ENCODE measurements at regions not wholly inside any gene's neighbourhood (a gene's known extent, or its start where the extent isn't known, plus 50 kb on each side); places are given as distances from the start of the nearest gene placed in this dataset.

DNA sequence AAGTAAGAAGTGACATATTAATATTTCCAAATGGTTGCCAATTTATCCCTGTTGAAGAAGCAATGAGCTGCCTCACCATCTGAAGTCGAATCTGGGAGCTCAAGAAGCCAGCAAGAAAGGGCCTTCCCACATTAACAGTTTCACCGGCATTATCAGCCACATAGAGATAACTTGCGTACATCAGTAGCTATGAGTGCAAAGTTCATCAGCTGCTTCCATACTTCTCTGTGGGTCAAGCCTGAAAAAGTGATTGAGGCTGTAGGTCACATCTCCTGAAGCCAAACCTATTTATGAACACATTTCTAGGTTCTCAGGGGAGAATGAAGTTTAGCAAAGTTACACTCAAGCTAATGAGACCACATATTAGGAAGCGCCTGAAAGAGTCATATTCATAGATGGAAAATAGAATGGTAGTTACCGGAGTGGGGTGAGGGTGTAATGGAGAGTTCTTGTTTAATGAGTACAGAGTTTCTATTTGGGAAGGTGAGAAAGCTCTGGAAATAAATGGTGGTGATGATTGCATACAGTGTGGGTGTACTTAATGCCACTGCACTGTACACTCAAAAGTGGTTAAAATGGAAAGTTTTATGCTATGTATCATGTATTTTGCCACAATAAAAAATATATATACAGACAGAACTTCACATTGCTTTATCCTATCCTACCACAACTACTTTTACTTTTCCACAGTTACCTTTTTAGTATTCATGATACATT lies 189.3 kb upstream of the SP4 start:
- Histone ChIP-seq H2AFZ (ENCODE audit: low read depth, low read length) (no peak overlapping the region), H3K4me2 (ENCODE audit: insufficient read depth, low read length) (no peak overlapping the region), H3K27ac (ENCODE audit: low read length) (no peak overlapping the region), H3K4me1 (ENCODE audit: insufficient read depth, low read length) (no peaks in the 10 kb centered on the region), H3K27me3 (ENCODE audit: insufficient read depth, low read length, poor library complexity) (peaks cover 6% of the 10 kb centered on the region), H3K79me2 (ENCODE audit: insufficient read depth, low read length) (no peaks in the 10 kb centered on the region), H3K36me3 (ENCODE audit: insufficient read depth, low read length) (no peaks in the 10 kb centered on the region), H3K9ac (ENCODE audit: low read depth, low read length) (no peak overlapping the region), H3K9me3 (ENCODE audit: insufficient read depth, low read length, severe bottlenecking) (no peaks in the 10 kb centered on the region), H3K4me3 (ENCODE audit: low read depth in 1 of 2, low read length in 2 of 2) (no peak overlapping the region), H4K20me1 (ENCODE audit: insufficient read depth, low read length) (no peaks in the 10 kb centered on the region)
- DNase-seq (no peak), ATAC-seq (ENCODE audit: insufficient read depth, low read depth) (no peak)
- TF ChIP-seq, protein P1, sequence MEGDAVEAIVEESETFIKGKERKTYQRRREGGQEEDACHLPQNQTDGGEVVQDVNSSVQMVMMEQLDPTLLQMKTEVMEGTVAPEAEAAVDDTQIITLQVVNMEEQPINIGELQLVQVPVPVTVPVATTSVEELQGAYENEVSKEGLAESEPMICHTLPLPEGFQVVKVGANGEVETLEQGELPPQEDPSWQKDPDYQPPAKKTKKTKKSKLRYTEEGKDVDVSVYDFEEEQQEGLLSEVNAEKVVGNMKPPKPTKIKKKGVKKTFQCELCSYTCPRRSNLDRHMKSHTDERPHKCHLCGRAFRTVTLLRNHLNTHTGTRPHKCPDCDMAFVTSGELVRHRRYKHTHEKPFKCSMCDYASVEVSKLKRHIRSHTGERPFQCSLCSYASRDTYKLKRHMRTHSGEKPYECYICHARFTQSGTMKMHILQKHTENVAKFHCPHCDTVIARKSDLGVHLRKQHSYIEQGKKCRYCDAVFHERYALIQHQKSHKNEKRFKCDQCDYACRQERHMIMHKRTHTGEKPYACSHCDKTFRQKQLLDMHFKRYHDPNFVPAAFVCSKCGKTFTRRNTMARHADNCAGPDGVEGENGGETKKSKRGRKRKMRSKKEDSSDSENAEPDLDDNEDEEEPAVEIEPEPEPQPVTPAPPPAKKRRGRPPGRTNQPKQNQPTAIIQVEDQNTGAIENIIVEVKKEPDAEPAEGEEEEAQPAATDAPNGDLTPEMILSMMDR (IDR thresholded peaks at IDR 0.05; ENCODE audit: borderline replicate concordance, extremely low read depth, low read length, poor library complexity, severe bottlenecking) = no peak
- no peak for TF ChIP-seq EZH2 (IDR thresholded peaks at IDR 0.05; ENCODE audit: borderline replicate concordance, low read depth, low read length, severe bottlenecking)

DNA sequence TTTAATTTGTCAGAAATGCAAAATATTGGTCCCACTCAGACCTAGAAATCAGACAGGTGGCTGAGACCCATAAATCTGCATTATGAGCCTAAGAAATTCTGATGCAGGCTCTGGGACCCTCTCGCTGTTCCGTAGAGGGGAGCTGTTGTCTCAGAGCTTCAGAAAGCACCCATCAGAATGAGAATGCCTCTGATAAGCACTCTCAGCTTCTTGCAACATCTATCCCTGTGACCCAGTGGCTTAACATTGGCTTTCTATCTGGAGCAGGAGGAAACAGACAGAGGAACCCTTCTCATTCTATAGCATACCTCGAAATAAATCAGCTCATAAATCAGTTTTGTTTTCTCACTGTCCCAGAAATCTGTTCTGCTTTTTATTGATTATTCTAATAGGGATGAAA lies 184.6 kb upstream of the SP4 start:
- no peak overlapping the region for H3K27ac ChIP-seq (ENCODE audit: low read length)
- H3K79me2 ChIP-seq (ENCODE audit: insufficient read depth, low read length) = no peaks in the 10 kb centered on the region
- H3K4me3 ChIP-seq (ENCODE audit: low read depth in 1 of 2, low read length in 2 of 2) = no peak overlapping the region
- ATAC-seq (ENCODE audit: insufficient read depth, low read depth) = no peak
- no peak for TF ChIP-seq EZH2 (IDR thresholded peaks at IDR 0.05; ENCODE audit: borderline replicate concordance, low read depth, low read length, severe bottlenecking)
- TF ChIP-seq, protein P1 (IDR thresholded peaks at IDR 0.05; ENCODE audit: borderline replicate concordance, extremely low read depth, low read length, poor library complexity, severe bottlenecking) = no peak
- no peak overlapping the region for H3K4me2 ChIP-seq (ENCODE audit: insufficient read depth, low read length)
- H4K20me1 ChIP-seq (ENCODE audit: insufficient read depth, low read length) = no peaks in the 10 kb centered on the region
- no peak for DNase-seq
- H3K4me1 ChIP-seq (ENCODE audit: insufficient read depth, low read length) = no peaks in the 10 kb centered on the region
- peaks cover 9% of the 10 kb centered on the region for H3K27me3 ChIP-seq (ENCODE audit: insufficient read depth, low read length, poor library complexity)
- no peak overlapping the region for H3K9ac ChIP-seq (ENCODE audit: low read depth, low read length)
- H3K9me3 ChIP-seq (ENCODE audit: insufficient read depth, low read length, severe bottlenecking) = no peaks in the 10 kb centered on the region
- no peak overlapping the region for H2AFZ ChIP-seq (ENCODE audit: low read depth, low read length)
- H3K36me3 ChIP-seq (ENCODE audit: insufficient read depth, low read length) = no peaks in the 10 kb centered on the region

DNA sequence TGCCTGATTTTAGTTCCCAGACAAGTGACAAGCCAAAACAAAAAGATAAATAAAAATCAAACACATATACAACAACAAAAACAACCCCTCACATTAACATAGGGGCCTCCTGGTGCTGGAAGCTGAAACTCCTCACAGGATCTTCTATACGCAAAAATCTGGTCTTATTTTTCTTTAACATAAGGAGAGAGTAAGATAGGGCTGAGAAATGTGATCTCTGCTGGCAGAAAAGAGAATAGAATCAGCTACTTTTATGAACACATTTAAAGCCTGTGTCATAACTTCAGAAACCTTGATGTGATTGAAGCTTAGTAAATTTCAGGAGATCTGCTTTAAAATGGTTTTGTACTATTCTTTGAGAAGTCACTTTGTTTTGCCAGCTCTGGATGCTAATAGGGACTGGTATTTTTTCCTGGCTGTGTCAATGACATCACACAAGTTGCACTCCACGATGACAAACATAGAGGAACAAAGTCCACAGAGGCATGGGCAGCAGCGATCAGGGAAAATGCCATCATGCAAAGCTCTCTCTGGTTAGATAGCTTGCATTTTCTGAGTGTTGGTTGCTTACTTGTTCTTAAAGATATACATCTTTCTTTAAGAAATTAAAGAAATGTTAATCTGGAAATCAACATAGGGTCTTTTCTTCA lies 176.6 kb upstream of the SP4 start:
- ATAC-seq (ENCODE audit: insufficient read depth, low read depth) = no peak
- H2AFZ ChIP-seq (ENCODE audit: low read depth, low read length) = no peak overlapping the region
- H3K27me3 ChIP-seq (ENCODE audit: insufficient read depth, low read length, poor library complexity) = peaks cover 23% of the 10 kb centered on the region
- H3K4me3 ChIP-seq (ENCODE audit: low read depth in 1 of 2, low read length in 2 of 2) = no peak overlapping the region
- no peak overlapping the region for H3K27ac ChIP-seq (ENCODE audit: low read length)
- no peaks in the 10 kb centered on the region for H3K4me1 ChIP-seq (ENCODE audit: insufficient read depth, low read length)
- no peak for DNase-seq
- no peak for TF ChIP-seq EZH2 (IDR thresholded peaks at IDR 0.05; ENCODE audit: borderline replicate concordance, low read depth, low read length, severe bottlenecking)
- TF ChIP-seq, protein P1 (IDR thresholded peaks at IDR 0.05; ENCODE audit: borderline replicate concordance, extremely low read depth, low read length, poor library complexity, severe bottlenecking) = no peak
- H3K9me3 ChIP-seq (ENCODE audit: insufficient read depth, low read length, severe bottlenecking) = no peaks in the 10 kb centered on the region
- H3K79me2 ChIP-seq (ENCODE audit: insufficient read depth, low read length) = no peaks in the 10 kb centered on the region
- no peak overlapping the region for H3K4me2 ChIP-seq (ENCODE audit: insufficient read depth, low read length)
- H3K36me3 ChIP-seq (ENCODE audit: insufficient read depth, low read length) = no peaks in the 10 kb centered on the region
- no peaks in the 10 kb centered on the region for H4K20me1 ChIP-seq (ENCODE audit: insufficient read depth, low read length)
- no peak overlapping the region for H3K9ac ChIP-seq (ENCODE audit: low read depth, low read length)

All from DND-41 (cell line).